ENCODE measurements at regions not wholly inside any gene's neighbourhood (a gene's known extent, or its start where the extent isn't known, plus 50 kb on each side); places are given as distances from the start of the nearest gene placed in this dataset.

DNA sequence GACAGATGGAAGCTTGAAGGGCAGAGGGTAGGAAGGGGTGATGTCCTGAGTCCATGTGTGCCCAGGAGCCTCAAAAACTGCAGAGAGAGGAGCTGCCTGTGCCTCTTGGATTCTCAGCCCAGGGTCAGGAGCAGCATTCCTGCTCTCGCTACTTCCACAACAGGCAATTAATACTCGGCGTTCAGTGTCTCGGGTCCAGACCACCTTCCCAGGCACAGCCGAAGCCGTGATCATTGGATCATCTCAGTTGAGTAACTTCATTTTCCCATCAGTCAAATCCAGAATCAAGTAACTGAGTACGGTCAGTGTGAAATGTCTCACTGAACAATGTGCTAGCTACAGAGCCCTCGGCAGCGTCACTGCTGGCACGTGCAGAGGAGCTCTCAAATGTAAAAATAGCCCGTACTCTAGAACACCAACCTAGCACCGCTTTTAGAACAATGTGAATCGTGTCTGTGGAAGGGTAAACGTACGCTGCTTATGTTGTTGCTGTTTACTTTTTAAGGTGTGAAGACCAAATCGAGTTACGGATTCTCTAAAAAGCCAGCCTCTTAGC lies 63.5 kb upstream of the IRX4 start:
- no peak for DNase-seq

DNA sequence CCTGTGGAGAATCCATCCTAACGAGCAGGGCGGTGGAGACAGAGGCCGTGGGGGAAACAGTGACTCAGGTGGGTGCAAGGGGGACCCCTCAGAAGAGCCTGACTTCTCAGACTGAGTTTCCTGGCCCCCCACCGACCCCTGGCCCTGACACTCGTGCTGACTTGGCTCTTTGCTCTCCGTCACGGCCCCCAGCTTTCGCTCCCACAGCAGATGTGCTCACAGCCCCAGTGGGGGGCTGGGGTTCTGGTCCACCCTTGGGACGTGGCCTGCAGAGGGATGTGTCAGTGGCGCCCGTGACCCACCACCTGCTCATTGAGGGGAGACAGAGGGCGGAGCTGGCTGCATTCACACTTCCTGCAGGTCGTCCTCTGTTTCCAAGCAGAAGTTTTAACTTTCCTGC lies 62.9 kb upstream of the IRX4 start:
- no peak for DNase-seq

DNA sequence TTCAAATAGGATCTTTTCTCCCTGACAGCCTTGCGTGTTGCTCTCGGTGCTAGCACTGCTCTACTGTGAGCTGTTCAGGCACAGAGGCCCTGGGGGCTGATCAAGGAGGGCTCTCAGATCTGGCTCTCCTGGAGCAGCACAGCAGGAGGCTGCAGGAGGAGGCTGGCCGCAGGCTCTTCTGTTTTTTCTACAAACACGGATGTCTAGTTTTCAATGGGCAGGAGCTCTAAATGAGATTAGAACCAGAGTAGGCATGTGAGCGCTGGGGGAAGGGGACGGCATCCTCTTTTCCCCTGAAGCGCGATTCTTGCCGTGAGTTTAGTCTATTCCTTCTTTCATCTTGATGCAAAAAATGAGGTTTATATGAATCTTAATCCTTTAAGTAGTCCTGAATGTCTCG lies 61.7 kb upstream of the IRX4 start:
- DNase-seq = no peak

DNA sequence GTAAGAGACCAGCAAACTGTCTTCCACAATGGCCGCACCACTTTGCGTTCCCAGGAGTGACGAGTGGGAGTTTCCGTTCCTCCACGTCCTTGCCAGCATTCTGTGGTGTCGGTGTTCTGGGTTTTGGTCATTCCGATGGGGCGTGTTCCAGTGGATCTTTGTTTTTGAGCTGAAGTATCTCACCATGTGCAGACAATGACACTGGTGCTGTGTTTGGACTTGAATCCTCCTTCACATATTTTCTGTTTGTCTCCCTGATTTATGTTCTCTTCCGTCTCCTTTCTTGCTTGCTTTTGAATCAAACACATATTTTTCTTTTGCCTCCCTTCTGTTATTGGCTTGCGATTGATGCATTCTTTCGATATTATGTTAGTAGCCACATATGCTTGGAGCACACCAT lies 60.8 kb upstream of the IRX4 start:
- no peak for DNase-seq

DNA sequence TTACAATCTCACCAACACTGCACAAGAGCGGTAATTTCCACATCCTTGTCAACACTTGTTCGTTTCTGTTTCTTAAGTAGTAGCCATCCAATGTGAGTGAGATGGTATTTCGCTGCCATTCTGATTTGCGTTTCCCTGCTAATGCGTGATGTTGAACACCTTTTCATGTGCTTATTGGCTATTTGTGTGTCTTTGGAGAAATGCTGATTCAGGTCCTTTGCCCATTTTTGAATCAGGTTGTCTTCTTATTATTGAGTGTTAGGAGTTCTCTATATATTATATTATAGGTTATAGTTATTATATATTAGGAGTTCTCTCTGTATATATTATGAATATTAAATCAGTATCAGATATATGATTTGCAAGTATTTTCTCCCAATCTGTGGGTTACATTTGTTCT lies 59.9 kb upstream of the IRX4 start:
- no peak for DNase-seq

DNA sequence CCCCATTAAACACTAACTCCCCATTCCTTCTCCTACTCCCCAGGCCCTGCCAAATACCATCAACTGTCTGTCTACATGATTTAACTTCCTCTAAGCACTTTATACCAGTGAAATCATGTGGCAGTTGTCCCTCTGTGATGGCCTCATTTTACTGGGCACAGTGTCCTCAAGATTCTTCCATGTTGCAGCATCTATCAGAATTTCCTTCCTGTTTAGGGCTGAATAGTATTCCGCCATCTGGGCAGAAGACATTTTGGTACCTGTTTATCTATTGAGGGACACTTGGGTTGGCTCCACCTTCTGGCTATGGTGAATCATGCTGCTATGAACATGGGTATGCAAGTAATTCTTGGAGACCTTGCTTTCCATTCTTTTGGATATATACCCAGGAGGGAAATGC lies 59.4 kb upstream of the IRX4 start:
- DNase-seq = no peak

DNA sequence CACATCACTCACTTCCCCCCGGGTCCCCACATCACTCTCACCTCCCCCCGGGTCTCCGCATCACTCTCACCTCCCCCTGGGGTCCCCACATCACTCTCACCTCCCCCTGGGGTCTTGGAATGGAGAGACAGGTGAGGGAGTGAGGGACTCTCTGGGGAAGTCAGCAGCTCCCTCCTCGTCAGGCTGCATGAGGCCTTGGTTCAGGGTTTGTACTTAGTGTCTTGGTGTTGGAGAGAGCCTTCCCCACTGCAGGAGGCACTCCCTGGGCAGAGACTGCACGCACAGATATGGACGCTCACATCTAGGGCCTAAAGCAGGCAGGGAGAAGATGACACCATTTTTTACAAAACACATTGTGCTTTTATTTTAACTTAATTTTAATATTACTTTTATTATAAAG lies 56.5 kb upstream of the IRX4 start:
- no peak for DNase-seq

DNA sequence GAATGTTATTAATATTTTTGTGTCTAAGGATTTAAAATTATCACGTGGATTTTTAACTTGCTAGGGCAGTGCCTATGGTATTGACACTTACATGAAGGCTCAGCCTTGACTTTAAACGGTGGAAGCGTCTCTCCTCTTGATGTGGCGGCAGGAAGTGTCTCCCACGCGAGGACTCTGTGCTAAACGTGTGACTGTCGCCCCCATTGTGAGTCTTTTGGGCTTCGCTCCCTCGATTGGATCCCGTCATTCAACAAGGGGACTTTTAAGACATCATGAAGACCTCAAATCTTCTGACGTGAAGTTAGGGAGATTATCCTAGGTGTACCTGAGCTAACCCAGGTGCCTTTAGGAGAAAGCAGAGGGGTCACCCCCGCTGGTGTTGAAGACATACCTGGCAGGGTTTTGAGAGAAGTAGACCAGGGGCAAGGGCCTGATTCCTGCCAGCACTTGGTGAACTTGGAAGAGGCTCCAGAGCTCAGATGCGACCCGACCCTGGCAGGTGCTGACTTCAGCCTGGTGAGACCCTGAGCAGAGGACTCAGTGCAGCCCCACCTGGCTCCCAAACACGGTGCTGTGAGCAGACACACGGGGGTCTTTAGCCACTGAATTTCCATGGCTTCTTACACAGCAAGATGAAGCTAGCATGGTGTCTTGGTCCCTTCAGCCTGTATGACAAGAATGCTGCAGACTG lies 55.7 kb upstream of the IRX4 start:
- DNase-seq = no peak

DNA sequence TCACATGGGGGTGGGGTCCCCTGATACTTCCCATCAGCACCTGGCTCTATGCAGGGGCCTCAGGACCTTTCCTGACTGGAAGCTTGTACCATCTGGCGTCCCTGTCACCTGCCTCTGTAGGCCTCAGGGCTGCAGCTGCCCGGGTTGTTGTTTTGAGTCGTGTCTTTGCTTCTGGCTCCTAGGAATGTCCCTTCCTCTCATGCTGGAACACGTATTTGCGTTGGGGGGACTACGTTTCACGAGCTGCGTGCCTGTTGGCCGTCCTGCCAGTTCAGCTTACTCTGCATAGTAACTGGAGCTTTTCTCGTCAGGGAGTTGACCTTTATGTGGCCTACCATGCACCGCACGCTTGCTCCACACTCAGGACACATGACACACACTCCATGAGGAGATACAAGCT lies 54.9 kb upstream of the IRX4 start:
- DNase-seq = no peak

DNA sequence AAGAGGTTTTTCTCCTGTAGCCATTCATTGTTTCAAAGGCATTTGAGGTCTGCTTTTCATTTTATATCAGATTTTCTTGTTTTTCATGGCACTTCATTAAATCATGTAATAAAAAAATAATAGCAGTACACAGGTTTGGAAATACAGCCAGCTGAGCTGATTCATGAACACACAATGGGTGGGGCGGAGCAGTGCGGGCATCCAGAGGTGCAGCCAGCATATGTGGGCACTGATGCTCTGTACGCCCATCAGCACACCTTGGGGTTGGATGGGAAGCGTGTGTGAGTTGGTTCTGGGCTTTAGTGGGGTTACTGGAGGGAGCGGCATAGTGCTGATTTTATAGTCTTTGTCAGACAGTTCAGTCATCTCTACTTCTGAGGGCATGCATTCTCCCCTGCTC lies 54.2 kb upstream of the IRX4 start:
- DNase-seq = no peak

DNA sequence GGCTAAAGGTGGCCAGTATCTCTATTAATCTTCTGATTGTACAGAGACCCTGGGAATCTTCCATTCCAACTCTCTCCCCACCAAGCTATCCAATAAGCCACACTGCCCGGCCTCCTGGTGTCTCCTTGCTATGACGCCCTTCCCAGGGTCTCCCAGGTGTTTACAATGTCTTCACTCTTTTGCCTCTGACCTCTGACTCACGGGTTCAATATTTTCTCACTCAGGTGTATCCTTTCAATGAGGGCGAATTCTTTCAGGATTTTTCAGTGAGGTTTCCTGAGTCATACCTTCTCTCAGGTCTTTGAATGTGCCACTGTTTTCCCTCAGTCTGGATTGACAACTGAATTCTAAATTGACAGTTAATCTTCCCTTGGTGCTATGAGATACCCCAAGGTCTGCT lies 53.7 kb upstream of the IRX4 start:
- DNase-seq = no peak

DNA sequence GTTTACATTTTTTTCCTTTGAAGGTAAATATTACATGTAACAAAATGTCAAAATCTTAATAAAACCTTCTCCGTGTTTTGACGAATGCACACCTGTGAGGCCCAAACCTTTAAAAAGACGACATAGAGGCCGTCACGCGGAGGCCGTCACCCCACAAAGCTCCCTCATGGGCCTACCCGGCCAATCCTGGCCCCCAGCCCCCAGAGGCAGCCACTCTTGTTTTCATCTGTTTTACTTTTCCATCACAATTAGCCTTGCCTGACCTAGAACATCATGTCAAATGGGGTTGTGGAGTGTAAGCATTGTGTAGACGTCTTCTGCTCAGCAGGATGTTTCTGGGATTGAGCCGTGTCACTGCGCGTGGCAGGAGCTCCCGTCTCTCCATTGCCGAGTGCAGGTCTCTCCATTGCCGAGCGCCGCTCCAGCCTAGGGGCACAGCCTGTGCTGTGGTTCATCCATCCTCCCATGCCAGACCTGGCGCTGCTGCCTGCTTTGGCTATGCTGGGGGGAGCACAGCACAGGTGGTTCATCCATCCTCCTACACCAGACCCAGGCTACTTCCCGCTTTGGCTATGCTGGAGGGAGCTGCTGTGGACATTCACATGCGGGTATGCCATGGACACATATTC lies 52.2 kb upstream of the IRX4 start:
- DNase-seq = no peak

DNA sequence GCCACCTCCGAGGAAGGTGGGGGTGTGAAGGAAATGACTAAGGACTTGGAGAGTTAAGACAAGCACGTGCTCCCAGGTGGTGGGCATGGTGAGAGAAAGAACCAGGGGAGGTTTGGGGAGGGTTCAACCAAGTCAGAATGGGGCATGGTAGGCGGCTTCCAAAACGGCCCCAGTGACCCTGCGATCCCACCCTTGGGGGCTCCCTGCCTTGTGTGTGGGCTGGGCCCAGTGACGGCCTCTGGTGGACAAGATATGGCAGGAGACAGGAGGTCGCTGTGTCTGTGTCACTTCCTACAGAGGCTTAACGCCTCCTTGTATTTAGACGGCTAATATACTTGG lies 51.3 kb upstream of the IRX4 start:
- no peak for DNase-seq

DNA sequence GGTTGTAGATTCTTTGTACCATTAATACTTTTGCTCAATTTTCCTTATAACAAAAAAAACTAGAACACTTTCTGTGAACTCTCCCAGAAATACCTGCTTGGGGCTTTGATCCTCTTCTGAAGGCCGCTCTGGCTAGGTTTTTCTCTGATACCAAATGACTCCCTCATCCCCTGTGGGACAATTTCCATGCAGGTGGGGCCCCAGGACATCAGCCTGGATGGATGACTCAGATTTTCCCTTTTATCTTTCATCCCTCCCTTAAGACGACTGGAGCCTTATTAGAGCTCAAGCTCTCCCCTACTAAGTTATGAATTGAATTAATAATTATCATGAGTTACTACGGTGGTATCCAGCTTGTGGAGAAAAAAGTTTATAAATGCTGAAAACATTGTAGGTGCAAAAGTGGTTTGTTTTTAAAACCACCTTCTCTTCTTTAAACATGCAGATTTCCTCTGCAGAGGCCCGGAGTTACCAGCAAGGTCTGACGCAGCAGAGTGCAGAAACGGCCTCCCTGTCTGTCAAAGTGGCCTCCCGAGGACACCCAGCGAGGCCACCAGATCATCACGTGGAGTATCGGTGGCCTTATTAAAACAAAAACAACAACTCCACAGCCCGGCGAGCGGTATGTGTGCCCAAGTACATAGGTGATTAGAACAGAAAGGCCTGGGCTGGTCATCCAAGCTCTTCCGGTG lies 50.8 kb upstream of the IRX4 start:
- DNase-seq = no peak
